ENCODE measurements at regions not wholly inside any gene's neighbourhood (a gene's known extent, or its start where the extent isn't known, plus 50 kb on each side); places are given as distances from the start of the nearest gene placed in this dataset.

DNA sequence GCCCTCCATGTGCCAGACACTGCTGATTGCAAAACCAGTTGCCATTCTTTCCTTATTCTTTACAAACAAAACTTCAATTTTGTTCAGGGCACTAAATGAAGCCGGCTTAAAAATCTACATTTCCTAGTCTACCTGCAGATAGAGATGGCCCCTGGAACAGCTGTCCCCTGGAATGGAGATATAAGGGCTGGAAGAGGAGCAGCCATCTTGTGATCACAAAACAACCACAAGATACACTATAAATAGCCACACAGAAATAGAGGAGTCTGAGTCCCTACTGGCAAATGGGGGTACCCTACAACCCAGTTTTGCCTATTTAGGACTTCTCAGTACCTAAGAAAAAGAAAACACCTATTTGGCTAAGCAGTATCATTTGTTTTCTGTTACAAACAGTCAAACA lies 115.9 kb upstream of the BEND6 start:
- TF ChIP-seq CTCF (IDR thresholded peaks at IDR 0.05), result no peak
- no peak for TF ChIP-seq POLR2A (IDR thresholded peaks at IDR 0.05)
- TF ChIP-seq POLR2AphosphoS5 (IDR thresholded peaks at IDR 0.05), result no peak
- no peak for TF ChIP-seq EP300 (IDR thresholded peaks at IDR 0.05)
